ENCODE measurements at regions not wholly inside any gene's neighbourhood (a gene's known extent, or its start where the extent isn't known, plus 50 kb on each side); places are given as distances from the start of the nearest gene placed in this dataset.
"Not testable (repeated sequence)": the region's sequence is repeated elsewhere in the genome, so short reads cannot be mapped to it uniquely, and the experiment has no call there.

DNA sequence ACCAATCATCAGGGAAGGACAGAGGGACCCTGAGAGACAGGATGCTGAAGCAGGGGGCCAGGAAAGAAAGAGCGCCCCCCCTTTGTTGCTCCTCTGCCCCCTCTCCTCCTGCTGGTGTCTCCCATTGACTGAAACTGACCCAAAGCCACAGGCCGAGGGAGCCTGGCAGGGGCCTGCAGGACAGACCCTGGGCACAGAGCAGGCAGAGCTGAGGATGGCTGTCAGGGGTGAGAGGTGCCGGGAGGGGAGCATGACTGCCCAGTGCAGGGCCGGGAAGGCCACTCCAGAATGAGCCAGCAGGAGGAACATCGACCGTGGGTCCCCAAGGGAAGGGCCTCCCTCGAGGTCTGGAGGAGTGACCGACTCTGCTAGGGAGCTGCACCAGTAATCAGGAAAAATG lies 427.8 kb downstream of the PREX1 start:
- ATAC-seq (ENCODE audit: low read depth) (no peak), DNase-seq (ENCODE audit: low spot score in 2 of 2) (no peak)
- Mint-ChIP-seq H3K36me3 (no peaks in the 10 kb centered on the region), H3K27me3 (peaks cover 25% of the 10 kb centered on the region), H3K27ac (no peak overlapping the region), H3K4me3 (no peak overlapping the region), H3K9me3 (no peaks in the 10 kb centered on the region), H3K4me1 (no peaks in the 10 kb centered on the region)

DNA sequence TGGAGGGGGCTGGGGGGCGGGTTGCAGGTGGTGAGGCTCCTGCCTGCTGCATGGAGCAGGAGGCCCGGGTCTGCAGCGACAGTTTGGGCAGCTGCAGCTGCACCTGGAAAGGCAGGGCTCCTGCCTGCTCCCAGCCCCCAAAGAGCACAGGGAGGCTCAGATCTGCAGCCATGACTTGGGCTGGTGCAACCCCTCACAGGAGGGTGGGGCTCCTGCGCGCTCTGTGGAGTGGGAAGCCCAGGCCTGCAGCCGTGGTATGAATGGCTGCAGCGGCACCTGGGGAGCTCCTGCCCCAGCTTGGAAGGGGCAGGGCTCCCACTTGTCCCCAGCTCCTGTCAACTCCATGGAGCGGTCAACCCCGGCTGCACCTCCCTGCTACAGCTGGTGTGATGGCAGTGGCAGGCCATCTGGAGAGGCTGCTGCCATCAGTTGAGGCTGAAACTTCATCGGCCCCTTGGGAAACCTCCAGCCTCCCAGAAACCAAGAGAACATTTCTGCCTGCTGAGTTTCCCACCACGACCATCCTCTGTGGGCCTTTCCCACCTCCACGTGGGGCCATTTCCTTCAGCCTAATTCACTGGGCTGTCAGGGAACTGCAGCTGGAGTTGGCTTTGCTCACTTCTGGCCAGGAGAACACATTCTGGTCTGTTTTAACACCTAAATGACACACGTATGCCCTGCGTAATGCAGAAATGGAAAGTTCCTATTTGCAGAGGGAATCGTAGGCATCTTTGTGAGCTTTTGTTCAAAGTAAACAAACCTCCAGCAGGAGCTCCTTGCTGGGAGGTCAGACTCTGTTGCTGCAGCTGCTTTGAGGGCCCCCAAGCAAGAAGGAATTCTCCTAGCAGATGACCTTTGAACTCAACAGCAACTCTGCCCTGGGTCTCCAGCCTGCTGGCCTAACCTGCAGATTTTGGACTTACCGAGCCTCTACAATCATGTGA lies 429.0 kb downstream of the PREX1 start:
- no peak for ATAC-seq (ENCODE audit: low read depth)

GRCh38 chr20:48396981-48397861 lies 430.6 kb downstream of the PREX1 start:
- not testable (repeated sequence) for ATAC-seq (ENCODE audit: low read depth); H3K27ac Mint-ChIP-seq; H3K4me1 Mint-ChIP-seq; H3K4me3 Mint-ChIP-seq; H3K9me3 Mint-ChIP-seq; DNase-seq (ENCODE audit: low spot score in 2 of 2); H3K36me3 Mint-ChIP-seq
- H3K27me3 Mint-ChIP-seq: peaks cover 27% of the 10 kb centered on the region

More for the DNA sequence above, 429.0 kb downstream of the PREX1 start:
- Mint-ChIP-seq H3K4me3 (no peak overlapping the region), H3K27ac (no peak overlapping the region), H3K27me3 (peaks cover 29% of the 10 kb centered on the region), H3K9me3 (no peaks in the 10 kb centered on the region), H3K36me3 (peaks cover 4% of the 10 kb centered on the region), H3K4me1 (no peaks in the 10 kb centered on the region)
- DNase-seq (ENCODE audit: low spot score in 2 of 2): no peak

GRCh38 chr20:48395816-48396546 lies 431.8 kb downstream of the PREX1 start:
- ATAC-seq (ENCODE audit: low read depth): no peak
- H3K4me1 Mint-ChIP-seq: no peaks in the 10 kb centered on the region
- H3K27me3 Mint-ChIP-seq: peaks cover 20% of the 10 kb centered on the region
- peaks cover 7% of the 10 kb centered on the region for H3K9me3 Mint-ChIP-seq
- DNase-seq (ENCODE audit: low spot score in 2 of 2): no peak
- H3K27ac Mint-ChIP-seq: no peak overlapping the region
- no peak overlapping the region for H3K4me3 Mint-ChIP-seq
- H3K36me3 Mint-ChIP-seq: peaks cover 11% of the 10 kb centered on the region

DNA sequence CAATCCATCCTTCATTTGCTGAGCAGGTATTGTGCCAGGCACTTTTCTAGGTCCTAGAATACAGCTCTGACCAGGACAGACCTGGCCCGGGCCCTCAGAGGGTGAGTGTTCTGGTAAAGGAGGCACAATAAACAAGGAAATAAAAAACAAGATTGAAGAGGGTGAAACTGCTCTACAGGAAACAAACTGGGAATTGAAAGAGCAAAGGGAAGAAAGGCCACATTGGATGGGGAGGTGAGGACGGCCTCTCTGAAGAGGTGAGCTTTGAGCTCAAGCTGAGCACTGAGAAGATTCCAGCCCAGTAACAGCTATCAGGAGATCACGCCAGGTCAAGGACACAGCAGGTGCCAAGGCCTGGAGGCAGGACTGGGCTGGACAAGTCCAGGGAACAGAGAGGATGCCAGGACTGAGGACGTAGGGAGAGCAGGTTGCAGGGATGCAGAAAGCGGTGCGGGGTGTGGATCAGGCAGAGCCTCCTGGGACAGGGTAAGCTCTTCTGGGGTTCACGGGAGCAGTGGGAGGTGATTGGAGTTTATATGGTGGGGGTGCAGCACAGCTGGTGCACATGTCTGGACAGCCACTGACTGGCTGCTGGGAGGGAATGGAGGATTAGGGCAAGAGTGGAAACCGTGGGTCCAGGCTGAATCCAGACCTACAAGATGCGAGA lies 433.3 kb downstream of the PREX1 start:
- H3K27ac Mint-ChIP-seq: no peak overlapping the region
- H3K27me3 Mint-ChIP-seq: peaks cover 17% of the 10 kb centered on the region
- H3K4me3 Mint-ChIP-seq: no peak overlapping the region
- peaks cover 3% of the 10 kb centered on the region for H3K4me1 Mint-ChIP-seq
- no peak for ATAC-seq (ENCODE audit: low read depth)
- H3K9me3 Mint-ChIP-seq: peaks cover 9% of the 10 kb centered on the region
- H3K36me3 Mint-ChIP-seq: peaks cover 12% of the 10 kb centered on the region
- DNase-seq (ENCODE audit: low spot score in 2 of 2): no peak

DNA sequence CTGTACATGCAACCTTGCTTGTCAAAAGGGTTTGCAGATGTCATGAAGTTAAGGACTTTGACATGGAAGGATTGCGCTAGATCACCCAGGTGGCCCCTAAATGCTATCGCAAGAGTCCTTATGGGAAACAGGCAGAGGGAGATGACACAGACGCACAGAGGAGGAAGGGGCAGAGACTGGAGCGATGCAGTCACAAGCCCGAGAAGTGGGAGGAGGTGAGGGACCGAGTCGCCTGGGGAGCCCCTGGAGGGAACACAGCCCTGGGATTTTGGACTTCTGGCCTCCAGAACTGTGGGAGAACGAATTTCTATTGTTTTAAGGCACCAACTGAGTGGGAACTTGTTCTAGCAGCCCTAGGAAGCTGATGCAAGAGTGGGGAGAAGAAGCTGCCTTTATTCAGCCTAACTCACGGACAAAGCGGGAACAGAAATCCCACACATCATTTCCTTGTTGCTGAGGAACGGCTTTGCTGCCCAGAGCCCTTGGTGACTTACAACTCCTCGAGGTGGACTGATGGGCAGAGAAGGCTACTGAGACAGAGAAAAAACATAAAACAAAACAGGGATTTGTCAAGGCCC lies 434.0 kb downstream of the PREX1 start:
- no peak for DNase-seq (ENCODE audit: low spot score in 2 of 2)
- peaks cover 3% of the 10 kb centered on the region for H3K4me1 Mint-ChIP-seq
- no peak for ATAC-seq (ENCODE audit: low read depth)
- peaks cover 12% of the 10 kb centered on the region for H3K36me3 Mint-ChIP-seq
- H3K27me3 Mint-ChIP-seq: peaks cover 16% of the 10 kb centered on the region
- no peak overlapping the region for H3K27ac Mint-ChIP-seq
- H3K9me3 Mint-ChIP-seq: peaks cover 9% of the 10 kb centered on the region
- no peak overlapping the region for H3K4me3 Mint-ChIP-seq

- Mint-ChIP-seq H3K36me3 (peaks cover 12% of the 10 kb centered on the region), H3K27me3 (peaks cover 17% of the 10 kb centered on the region), H3K4me1 (peaks cover 3% of the 10 kb centered on the region), H3K4me3 (no peak overlapping the region), H3K9me3 (peaks cover 9% of the 10 kb centered on the region), H3K27ac (no peak overlapping the region)
- no peak for DNase-seq (ENCODE audit: low spot score in 2 of 2)
- no peak for ATAC-seq (ENCODE audit: low read depth)
These were observed 434.5 kb downstream of the PREX1 start for GRCh38 chr20:48393311-48393685.

DNA sequence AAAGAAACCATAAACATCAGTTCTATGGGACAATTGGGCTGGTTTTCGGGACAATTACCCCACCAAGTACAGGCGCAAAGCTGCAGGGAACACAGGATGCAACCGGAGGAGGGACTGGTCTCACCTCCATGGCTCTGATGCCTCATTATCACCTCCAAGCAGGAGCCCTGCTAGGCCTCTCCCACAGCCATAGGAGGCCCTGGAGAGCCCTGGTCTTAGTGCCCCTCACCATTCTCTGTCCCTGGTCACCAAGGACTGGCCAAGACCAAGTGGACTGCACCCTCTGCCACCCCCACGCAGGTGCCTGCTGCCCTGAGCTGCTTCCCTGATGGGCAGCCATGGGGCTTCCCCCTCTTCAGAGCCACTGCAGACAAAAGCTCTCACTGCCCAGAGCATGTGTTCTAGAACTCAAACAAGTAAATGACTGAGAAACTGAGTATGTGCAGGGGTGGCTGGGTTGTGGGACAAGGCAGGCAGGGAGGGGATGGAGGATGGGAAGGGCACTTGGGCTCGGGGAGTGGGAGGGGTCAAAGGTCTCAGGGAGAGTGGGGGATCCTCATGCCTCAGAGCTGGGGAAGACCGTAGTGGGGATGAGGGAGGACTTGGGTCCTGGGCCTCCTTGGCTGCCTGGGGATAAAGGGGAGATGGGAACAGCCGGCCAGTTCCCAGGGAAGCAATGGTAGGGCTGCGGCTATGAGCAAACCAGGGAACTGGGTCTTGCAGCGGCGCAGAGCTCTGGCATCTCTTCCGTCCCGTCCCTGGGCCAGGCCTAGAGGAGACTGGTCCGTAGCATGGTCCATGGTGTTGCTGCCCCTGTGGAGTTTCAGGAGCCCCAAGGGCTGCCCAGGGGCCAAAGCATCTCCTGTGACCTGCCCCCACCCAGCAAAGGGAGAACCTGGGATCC lies 435.1 kb downstream of the PREX1 start:
- no peak overlapping the region for H3K27ac Mint-ChIP-seq
- H3K4me1 Mint-ChIP-seq: peaks cover 3% of the 10 kb centered on the region
- no peak overlapping the region for H3K4me3 Mint-ChIP-seq
- peaks cover 12% of the 10 kb centered on the region for H3K36me3 Mint-ChIP-seq
- H3K9me3 Mint-ChIP-seq: peaks cover 9% of the 10 kb centered on the region
- DNase-seq (ENCODE audit: low spot score in 2 of 2) (no peak), ATAC-seq (ENCODE audit: low read depth) (no peak)
- peaks cover 17% of the 10 kb centered on the region for H3K27me3 Mint-ChIP-seq

DNA sequence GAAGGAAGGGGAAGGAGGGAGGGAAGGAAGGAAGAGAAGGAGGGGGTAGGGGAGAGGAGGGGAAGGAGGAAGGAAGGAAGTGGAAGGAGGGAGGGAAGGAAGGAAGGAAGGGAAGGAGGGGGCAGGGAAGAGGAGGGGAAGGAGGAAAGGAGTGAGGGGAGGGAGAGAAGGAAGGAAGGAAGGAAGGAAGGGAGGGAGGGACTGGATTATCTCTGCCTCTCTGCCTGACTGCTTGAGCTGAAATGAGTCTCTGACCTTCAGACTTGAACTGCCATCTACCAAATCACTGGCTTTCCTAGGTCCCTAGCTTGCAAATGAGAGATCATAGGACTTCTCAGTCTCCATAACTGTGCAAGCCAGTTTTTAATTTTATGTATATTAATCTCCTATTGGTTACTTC lies 436.8 kb downstream of the PREX1 start:
- Mint-ChIP-seq H3K36me3 (peaks cover 12% of the 10 kb centered on the region), H3K9me3 (peaks cover 9% of the 10 kb centered on the region), H3K4me1 (peaks cover 3% of the 10 kb centered on the region), H3K4me3 (no peak overlapping the region), H3K27me3 (peaks cover 15% of the 10 kb centered on the region), H3K27ac (peak overlapping the region; percentile 68)
- ATAC-seq (ENCODE audit: low read depth): no peak
- no peak for DNase-seq (ENCODE audit: low spot score in 2 of 2)

- Mint-ChIP-seq H3K27ac (no peak overlapping the region), H3K36me3 (peaks cover 6% of the 10 kb centered on the region), H3K4me1 (peaks cover 7% of the 10 kb centered on the region), H3K9me3 (peaks cover 5% of the 10 kb centered on the region), H3K4me3 (no peak overlapping the region), H3K27me3 (peaks cover 10% of the 10 kb centered on the region)
- ATAC-seq (ENCODE audit: low read depth) (no peak), DNase-seq (ENCODE audit: low spot score in 2 of 2) (no peak)
These were observed 440.1 kb downstream of the PREX1 start for GRCh38 chr20:48387675-48388074.

DNA sequence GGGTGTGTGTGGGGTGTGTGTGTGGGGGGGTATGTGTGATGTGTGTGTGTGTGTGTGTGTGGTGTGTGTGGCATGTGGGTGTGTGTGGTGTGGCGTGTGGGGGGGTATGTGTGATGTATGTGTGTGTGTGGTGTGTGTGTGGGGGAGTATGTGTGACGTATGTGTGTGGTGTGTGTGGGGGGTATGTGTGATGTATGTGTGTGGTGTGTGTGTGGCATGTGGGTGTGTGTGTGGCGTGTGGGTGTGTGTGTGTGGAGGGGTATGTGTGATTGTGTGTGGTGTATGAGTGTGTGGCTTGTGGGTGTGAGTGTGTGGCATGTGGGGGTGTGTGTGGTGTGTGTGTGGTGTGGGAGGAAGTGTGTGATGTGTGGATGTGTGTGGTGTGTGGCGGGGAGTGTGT lies 442.3 kb downstream of the PREX1 start:
- Mint-ChIP-seq H3K9me3 (no peaks in the 10 kb centered on the region), H3K4me3 (no peak overlapping the region), H3K4me1 (peaks cover 5% of the 10 kb centered on the region), H3K36me3 (peaks cover 3% of the 10 kb centered on the region), H3K27ac (no peak overlapping the region), H3K27me3 (peaks cover 18% of the 10 kb centered on the region)
- DNase-seq (ENCODE audit: low spot score in 2 of 2): no peak
- no peak for ATAC-seq (ENCODE audit: low read depth)

DNA sequence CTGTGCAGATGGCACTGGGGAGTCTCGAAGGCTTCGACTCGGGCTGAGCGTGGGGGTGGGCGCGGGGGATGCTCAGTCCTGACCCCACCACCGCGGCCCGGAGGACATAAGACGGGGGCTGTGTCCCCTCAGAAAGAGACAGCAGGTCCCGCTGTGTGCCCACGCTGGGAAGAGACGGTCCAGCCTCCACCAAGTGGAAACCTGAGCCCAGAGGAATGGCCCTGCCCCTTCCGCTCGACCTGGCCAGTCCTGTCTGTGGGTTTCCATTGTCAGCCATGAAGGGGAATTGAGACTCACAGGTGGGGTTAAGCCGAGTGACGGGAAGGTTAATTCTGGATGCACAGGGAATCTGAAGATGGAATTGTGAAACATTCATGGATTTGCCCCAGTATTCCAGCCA lies 442.7 kb downstream of the PREX1 start:
- Mint-ChIP-seq H3K36me3 (peaks cover 3% of the 10 kb centered on the region), H3K9me3 (no peaks in the 10 kb centered on the region), H3K27me3 (peaks cover 18% of the 10 kb centered on the region), H3K4me1 (peaks cover 5% of the 10 kb centered on the region), H3K4me3 (no peak overlapping the region), H3K27ac (no peak overlapping the region)
- ATAC-seq (ENCODE audit: low read depth) (no peak), DNase-seq (ENCODE audit: low spot score in 2 of 2) (no peak)

Data from memory B cell (primary cell).